ENCODE measurements at regions not wholly inside any gene's neighbourhood (a gene's known extent, or its start where the extent isn't known, plus 50 kb on each side); places are given as distances from the start of the nearest gene placed in this dataset.
A peak's percentile ranks its signal among the peaks of the same experiment; 100 is the strongest.

GRCh38 chr20:56843386-56843785, 214.3 kb downstream of the TFAP2C start:
- Histone ChIP-seq H3K4me3 (no peak overlapping the region), H3K4me1 (no peaks in the 10 kb centered on the region), H3K36me3 (replicated peaks in 1 of 2; ENCODE audit: insufficient read depth in 1 of 2, low read depth in 2 of 2) (no peaks in the 10 kb centered on the region), H3K27ac (no peak overlapping the region), H3K9me3 (no peaks in the 10 kb centered on the region), H3K27me3 (no peaks in the 10 kb centered on the region)
- no peak for TF ChIP-seq POLR2A (IDR thresholded peaks at IDR 0.05)
- TF ChIP-seq CTCF (IDR thresholded peaks at IDR 0.05) = no peak
- DNase-seq (no peak), ATAC-seq (no peak)
- WGBS, 2 donors = 61 to 70% methylated on average over 7 of the region's 7 CpGs
- intact Hi-C loops (cut with DNase I) = no loop called here

GRCh38 chr20:56843817-56844216, 214.7 kb downstream of the TFAP2C start:
- peak in 3 of 4 donors; percentile 20 to 57 (median 42) for DNase-seq
- no peak for TF ChIP-seq POLR2A (IDR thresholded peaks at IDR 0.05)
- peak in 6 of 7 experiments; percentile 7 to 60 (median 27) for TF ChIP-seq CTCF (IDR thresholded peaks at IDR 0.05)
- H3K36me3 ChIP-seq (replicated peaks in 1 of 2; ENCODE audit: insufficient read depth in 1 of 2, low read depth in 2 of 2) = no peaks in the 10 kb centered on the region
- intact Hi-C loops (cut with DNase I) = no loop called here
- peak; percentile 50 for ATAC-seq
- no peaks in the 10 kb centered on the region for H3K27me3 ChIP-seq
- no peaks in the 10 kb centered on the region for H3K4me1 ChIP-seq
- no peak overlapping the region for H3K27ac ChIP-seq
- no peaks in the 10 kb centered on the region for H3K9me3 ChIP-seq
- no peak overlapping the region for H3K4me3 ChIP-seq
- 49 to 55% methylated on average over 4 of the region's 4 CpGs for WGBS, 2 donors

GRCh38 chr20:56845546-56846086, 216.5 kb downstream of the TFAP2C start:
- no peak for TF ChIP-seq CTCF (IDR thresholded peaks at IDR 0.05)
- TF ChIP-seq POLR2A (IDR thresholded peaks at IDR 0.05) = no peak
- WGBS, 2 donors = 68 to 71% methylated on average over 4 of the region's 4 CpGs
- intact Hi-C loops (cut with DNase I) = no loop called here
- Histone ChIP-seq H3K4me3 (no peak overlapping the region), H3K36me3 (replicated peaks in 1 of 2; ENCODE audit: insufficient read depth in 1 of 2, low read depth in 2 of 2) (no peaks in the 10 kb centered on the region), H3K27me3 (no peaks in the 10 kb centered on the region), H3K4me1 (no peaks in the 10 kb centered on the region), H3K9me3 (no peaks in the 10 kb centered on the region), H3K27ac (no peak overlapping the region)
- DNase-seq = no peak
- ATAC-seq = no peak

- DNase-seq = no peak
- WGBS, 2 donors = 36 to 46% methylated on average over 3 to 12 of the region's 12 CpGs
- no peaks in the 10 kb centered on the region for H3K36me3 ChIP-seq (replicated peaks in 1 of 2; ENCODE audit: insufficient read depth in 1 of 2, low read depth in 2 of 2)
- no peak overlapping the region for H3K27ac ChIP-seq
- H3K4me1 ChIP-seq = no peaks in the 10 kb centered on the region
- no peak overlapping the region for H3K4me3 ChIP-seq
- no peaks in the 10 kb centered on the region for H3K27me3 ChIP-seq
- ATAC-seq = no peak
- no peaks in the 10 kb centered on the region for H3K9me3 ChIP-seq
- TF ChIP-seq CTCF (IDR thresholded peaks at IDR 0.05) (no peak), POLR2A (IDR thresholded peaks at IDR 0.05) (no peak)
- intact Hi-C loops (cut with DNase I) = no loop called here
These were observed 219.5 kb downstream of the TFAP2C start for GRCh38 chr20:56848561-56848960.

- no peaks in the 10 kb centered on the region for H3K36me3 ChIP-seq (replicated peaks in 1 of 2; ENCODE audit: insufficient read depth in 1 of 2, low read depth in 2 of 2)
- WGBS, 2 donors = 75 to 95% methylated on average over 1 of the region's 1 CpG
- H3K4me3 ChIP-seq = no peak overlapping the region
- ATAC-seq = no peak
- H3K4me1 ChIP-seq = no peaks in the 10 kb centered on the region
- TF ChIP-seq POLR2A (IDR thresholded peaks at IDR 0.05) = no peak
- TF ChIP-seq CTCF (IDR thresholded peaks at IDR 0.05) = no peak
- no peaks in the 10 kb centered on the region for H3K9me3 ChIP-seq
- H3K27ac ChIP-seq = no peak overlapping the region
- no peak for DNase-seq
- no peaks in the 10 kb centered on the region for H3K27me3 ChIP-seq
- intact Hi-C loops (cut with DNase I) = no loop called here
These were observed 222.4 kb downstream of the TFAP2C start for GRCh38 chr20:56851552-56851951.
